ENCODE measurements at regions not wholly inside any gene's neighbourhood (a gene's known extent, or its start where the extent isn't known, plus 50 kb on each side); places are given as distances from the start of the nearest gene placed in this dataset.
"Not testable (repeated sequence)": the region's sequence is repeated elsewhere in the genome, so short reads cannot be mapped to it uniquely, and the experiment has no call there.

DNA sequence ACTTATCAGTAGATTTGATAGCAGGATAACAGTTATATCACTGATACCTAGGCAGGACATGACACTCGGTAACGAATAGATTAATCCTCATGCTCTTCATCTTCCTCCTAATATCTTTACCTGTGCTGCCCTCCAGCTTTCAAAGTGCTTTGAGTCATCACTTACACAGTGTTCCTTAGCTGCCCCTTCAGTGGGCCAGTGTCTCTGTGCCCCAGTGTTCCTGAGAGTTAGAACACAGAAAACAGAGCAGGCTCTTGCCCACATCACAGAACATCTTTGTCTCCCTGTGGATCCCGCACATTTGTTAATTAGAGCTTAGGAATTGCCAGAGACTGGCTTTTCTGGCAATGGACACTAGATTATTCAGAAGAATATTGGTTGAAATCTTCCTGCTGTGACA, 2864.7 kb upstream of the TEKT4 start:
- H2BK12ac ChIP-seq (ENCODE audit: low read length in 2 of 2); H4K91ac ChIP-seq (ENCODE audit: low read length); H3K27me3 ChIP-seq (ENCODE audit: control insufficient read depth in 1 of 2, insufficient read depth in 1 of 2, low read length in 2 of 2); H3K9me3 ChIP-seq (ENCODE audit: control insufficient read depth, low read length); H3K4me3 ChIP-seq (ENCODE audit: insufficient read depth in 1 of 2, low read depth in 1 of 2, low read length in 2 of 2); H2BK120ac ChIP-seq (ENCODE audit: low read depth, low read length); H2AK5ac ChIP-seq (ENCODE audit: low read length, severe bottlenecking); H4K8ac ChIP-seq (ENCODE audit: low read length); H2BK15ac ChIP-seq (ENCODE audit: low read depth, poor library complexity, severe bottlenecking); H3K27ac ChIP-seq (ENCODE audit: low read length, poor library complexity, severe bottlenecking); H3K14ac ChIP-seq (ENCODE audit: low read length in 2 of 2); H3K4ac ChIP-seq (ENCODE audit: low read depth in 1 of 2, low read length in 2 of 2); H3K4me1 ChIP-seq (ENCODE audit: control insufficient read depth, insufficient read depth, low read depth, low read length); H2AFZ ChIP-seq (ENCODE audit: low read depth, low read length); H3K36me3 ChIP-seq (ENCODE audit: control insufficient read depth in 1 of 2, insufficient read depth in 2 of 2, low read depth in 1 of 2, low read length in 2 of 2); H3K79me1 ChIP-seq (replicated peaks; ENCODE audit: low read length, poor library complexity, severe bottlenecking); H3K9ac ChIP-seq (ENCODE audit: low read length); DNase-seq; H3K4me2 ChIP-seq (ENCODE audit: low read length, poor library complexity, severe bottlenecking); H2BK5ac ChIP-seq (ENCODE audit: low read depth, low read length, poor library complexity, severe bottlenecking); H3K18ac ChIP-seq (ENCODE audit: low read depth in 1 of 2, low read length in 2 of 2); H3K23ac ChIP-seq (ENCODE audit: low read length in 2 of 2): not testable (repeated sequence)
- 68% methylated on average over 3 of the region's 3 CpGs for WGBS

Data from mesenchymal stem cell (in vitro differentiated cells and primary cell).